ENCODE measurements at regions not wholly inside any gene's neighbourhood (a gene's known extent, or its start where the extent isn't known, plus 50 kb on each side); places are given as distances from the start of the nearest gene placed in this dataset.

- H3K79me2 ChIP-seq (ENCODE audit: control insufficient read depth, insufficient read depth, low read length) = no peaks in the 10 kb centered on the region
- ATAC-seq = no peak
- no peak overlapping the region for H3K27ac ChIP-seq (ENCODE audit: control insufficient read depth, insufficient read depth)
- no peak for DNase-seq (ENCODE audit: low read depth, low spot score)
- ChIA-PET SMC1A (ENCODE audit: uncharacterized antibody, unreplicated experiment) (interaction anchor here (2.2 kb wide), 1 partner anchor 8 kb away, joined by 6 read pairs; no protein-coding TSS in a partner anchor), POLR2A (no interaction called here), RAD21 (ENCODE audit: unreplicated experiment) (interaction anchor here (0.7 kb wide), 1 partner anchor 307 kb away, joined by 3 read pairs; no protein-coding TSS in a partner anchor), CTCF (interaction anchor here (0.6 kb wide), 1 partner anchor 1708 kb away, joined by 3 read pairs; no protein-coding TSS in a partner anchor)
- H3K9ac ChIP-seq (ENCODE audit: control insufficient read depth, insufficient read depth, low read length) = no peak overlapping the region
- peaks cover 0 to 1% of the 10 kb centered on the region in 2 experiments; a peak in 1 of 4 replicates for H3K27me3 ChIP-seq (replicated peaks in 1 of 2; ENCODE audit: control insufficient read depth in 2 of 2, insufficient read depth in 2 of 2, low read length in 1 of 2)
- no peak overlapping the region for H2AFZ ChIP-seq (ENCODE audit: control insufficient read depth, low read depth, low read length)
- in situ Hi-C loops (cut with MboI) = no loop called here
- intact Hi-C loops (cut with micrococcal nuclease; ENCODE audit: unreplicated experiment) = no loop called here
- TF ChIP-seq KDM1A (IDR thresholded peaks at IDR 0.05; ENCODE audit: borderline replicate concordance) (no peak), FOXK2 (IDR thresholded peaks at IDR 0.05) (no peak), SMAD1 (IDR thresholded peaks at IDR 0.05; ENCODE audit: low read depth, partially characterized antibody) (no peak), IRF5 (IDR thresholded peaks at IDR 0.05; ENCODE audit: borderline replicate concordance) (no peak), ZNF24 (IDR thresholded peaks at IDR 0.05) (no peak), NFYB (IDR thresholded peaks at IDR 0.05; ENCODE audit: insufficient read depth, low read depth, low read length) (no peak), MYC (IDR thresholded peaks at IDR 0.05; ENCODE audit: insufficient read depth, insufficient read length, insufficient replicate concordance, low read length, severe bottlenecking) (no peak), NFIC (IDR thresholded peaks at IDR 0.05; ENCODE audit: low read depth, low read length) (no peak), MXI1 (IDR thresholded peaks at IDR 0.05; ENCODE audit: low read depth, low read length) (no peak), TBL1XR1 (IDR thresholded peaks at IDR 0.05; ENCODE audit: low read depth, low read length) (no peak), FOS (IDR thresholded peaks at IDR 0.05; ENCODE audit: borderline replicate concordance, extremely low read depth, insufficient read length) (no peak)
- TF ChIP-seq, protein P1, sequence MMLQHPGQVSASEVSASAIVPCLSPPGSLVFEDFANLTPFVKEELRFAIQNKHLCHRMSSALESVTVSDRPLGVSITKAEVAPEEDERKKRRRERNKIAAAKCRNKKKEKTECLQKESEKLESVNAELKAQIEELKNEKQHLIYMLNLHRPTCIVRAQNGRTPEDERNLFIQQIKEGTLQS (IDR thresholded peaks at IDR 0.05; ENCODE audit: borderline replicate concordance, extremely low read depth, low read depth, low read length) = no peak
- no peak overlapping the region for H3K4me2 ChIP-seq (ENCODE audit: control insufficient read depth, insufficient read depth)
- FAIRE-seq = no peak
- H4K20me1 ChIP-seq (ENCODE audit: control insufficient read depth, insufficient read depth) = no peaks in the 10 kb centered on the region
- 33% methylated on average over 4 of the region's 4 CpGs for WGBS (ENCODE audit: insufficient coverage, insufficient replicate concordance, low lambda C conversion rate, missing lambda C conversion rate)
- H3K36me3 ChIP-seq (ENCODE audit: control insufficient read depth in 2 of 2, insufficient read depth in 2 of 2, low read length in 1 of 2) = no peaks in the 10 kb centered on the region
- H3K9me3 ChIP-seq (replicated peaks; ENCODE audit: control insufficient read depth, insufficient read depth, low read length) = no peaks in the 10 kb centered on the region
- no TSS peak for BruUV-seq (replicated peaks)
- H3K4me3 ChIP-seq = no peak overlapping the region
- no peaks in the 10 kb centered on the region for H3K4me1 ChIP-seq (ENCODE audit: control insufficient read depth, insufficient read depth, low read length)
Measured at GRCh38 chr10:117936566-117936965, 110.2 kb downstream of the RAB11FIP2 start.

Measured in GM12878 (cell line).